ENCODE measurements at regions not wholly inside any gene's neighbourhood (a gene's known extent, or its start where the extent isn't known, plus 50 kb on each side); places are given as distances from the start of the nearest gene placed in this dataset.

DNA sequence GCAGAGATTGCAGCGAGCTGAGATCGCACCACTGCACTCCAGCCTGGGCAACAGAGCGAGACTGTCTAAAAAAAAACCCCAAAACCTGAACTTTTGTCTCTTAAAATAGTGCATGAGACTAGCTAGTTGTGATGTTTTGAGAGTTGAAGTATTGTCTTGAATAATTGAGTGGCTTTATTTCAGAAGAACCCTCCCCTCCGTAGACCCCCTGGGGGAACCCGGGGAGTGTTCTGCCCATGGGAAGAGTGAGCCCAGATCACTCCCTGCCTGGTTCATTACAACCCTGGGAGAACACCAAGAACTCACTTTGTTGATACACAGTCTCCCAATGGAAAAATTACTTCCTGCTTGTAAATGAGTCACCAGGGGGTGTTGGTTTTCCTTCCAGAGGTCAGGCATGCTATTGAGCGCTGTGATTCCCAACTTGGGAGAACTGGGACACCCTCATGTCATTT, 65.3 kb upstream of the SHISA3 start:
- no peak for DNase-seq

DNA sequence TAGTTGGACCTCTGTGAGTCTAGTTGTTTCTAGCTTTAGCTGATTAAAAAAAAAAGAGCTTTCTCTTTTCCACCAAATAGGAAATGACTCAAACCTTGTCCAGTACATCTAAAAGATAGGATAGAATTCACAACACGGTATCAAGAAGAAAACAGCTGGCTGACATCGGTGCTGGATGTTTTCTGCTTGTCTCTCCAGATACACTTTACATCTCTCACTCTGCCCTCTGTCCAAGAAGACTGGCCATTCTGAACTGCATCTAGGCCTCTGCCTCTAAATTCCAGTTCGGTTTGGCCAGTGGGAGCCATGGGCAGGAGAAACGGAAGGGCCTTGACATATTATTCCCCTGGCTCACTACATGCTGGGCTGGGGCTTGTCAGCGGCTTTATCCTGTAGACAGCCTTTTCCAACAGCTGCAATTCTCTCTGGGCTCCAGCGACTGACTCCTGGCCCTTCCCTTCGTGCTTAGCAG, 57.3 kb upstream of the SHISA3 start:
- no peak for DNase-seq

DNA sequence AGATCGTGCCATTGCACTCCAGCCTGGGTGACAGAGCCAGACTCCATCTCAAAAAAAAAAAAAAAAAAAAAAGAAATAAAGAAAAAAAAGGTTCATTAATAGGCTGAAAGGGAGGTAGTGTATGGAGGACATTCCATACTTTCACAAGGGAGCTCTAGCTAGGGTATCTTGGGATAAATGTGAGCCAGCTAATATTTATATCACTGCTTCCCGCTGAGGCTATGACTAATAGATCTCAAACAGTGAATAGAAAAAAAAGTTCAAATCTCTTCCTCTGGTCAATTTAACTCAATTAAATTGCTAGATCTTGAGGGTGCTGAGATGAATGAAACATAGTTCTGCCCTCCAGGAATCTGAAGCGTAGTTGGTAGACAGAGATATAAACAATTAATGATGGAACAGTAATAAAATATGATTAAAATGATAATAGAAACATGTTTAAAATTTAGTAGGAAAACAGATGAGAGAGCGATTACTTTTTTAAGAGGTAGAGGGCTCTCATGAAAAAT, 55.7 kb upstream of the SHISA3 start:
- no peak for DNase-seq

DNA sequence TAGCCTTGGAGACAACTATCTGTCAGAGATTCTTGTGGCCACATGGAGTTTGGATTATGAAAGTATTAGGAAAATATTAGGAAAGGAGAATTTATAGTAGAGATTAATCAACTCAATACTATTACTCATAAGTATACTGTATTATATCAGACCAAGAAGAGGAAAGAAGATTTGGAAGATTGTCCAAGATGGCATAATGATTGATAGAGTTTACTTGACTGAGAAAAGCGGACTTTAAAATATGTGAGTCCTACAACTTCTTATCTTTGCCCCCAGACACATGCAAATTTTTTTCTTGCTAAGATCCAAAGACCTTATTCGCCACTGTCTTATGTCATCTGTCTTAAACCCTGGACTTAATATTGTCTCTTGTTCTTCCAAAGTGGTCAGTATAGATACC, 54.8 kb upstream of the SHISA3 start:
- DNase-seq = no peak

DNA sequence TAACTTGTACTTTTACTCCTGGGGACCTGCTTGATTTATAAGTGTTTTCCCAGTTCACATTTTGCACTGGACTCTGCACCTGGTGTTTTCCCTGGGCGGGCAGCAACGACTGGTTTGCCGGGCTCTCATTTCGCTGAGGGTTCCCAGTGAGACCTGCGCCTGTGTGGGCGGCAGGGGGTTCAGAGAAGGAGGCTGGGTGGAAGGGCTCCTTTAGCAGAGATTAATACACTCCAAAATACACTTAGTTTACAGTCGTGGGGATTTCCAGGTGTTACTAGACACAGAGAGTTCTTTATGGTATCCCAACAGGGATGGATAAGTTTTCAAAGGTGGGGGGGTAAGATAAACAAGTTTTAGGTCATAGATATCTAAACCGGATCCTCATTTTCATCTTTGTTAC, 53.0 kb upstream of the SHISA3 start:
- DNase-seq = no peak

DNA sequence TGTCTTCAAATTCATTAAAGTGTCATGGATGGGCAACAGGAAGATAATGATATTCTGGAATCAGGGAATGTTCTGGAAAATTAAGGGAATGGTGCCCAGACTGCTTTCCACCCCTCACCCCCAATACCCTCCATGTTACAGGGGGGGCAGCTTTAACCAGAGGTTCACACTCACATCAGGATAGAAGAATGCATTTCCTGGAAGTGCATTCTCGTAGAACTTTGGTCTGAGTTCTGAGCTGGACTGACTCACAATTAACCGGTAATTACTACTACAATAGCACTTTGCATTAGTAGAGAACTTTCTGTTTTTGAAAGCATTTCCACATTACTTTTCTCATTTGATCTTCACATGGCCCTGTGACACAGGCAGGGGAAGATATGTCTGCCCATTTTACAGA, 52.5 kb upstream of the SHISA3 start:
- DNase-seq = no peak

DNA sequence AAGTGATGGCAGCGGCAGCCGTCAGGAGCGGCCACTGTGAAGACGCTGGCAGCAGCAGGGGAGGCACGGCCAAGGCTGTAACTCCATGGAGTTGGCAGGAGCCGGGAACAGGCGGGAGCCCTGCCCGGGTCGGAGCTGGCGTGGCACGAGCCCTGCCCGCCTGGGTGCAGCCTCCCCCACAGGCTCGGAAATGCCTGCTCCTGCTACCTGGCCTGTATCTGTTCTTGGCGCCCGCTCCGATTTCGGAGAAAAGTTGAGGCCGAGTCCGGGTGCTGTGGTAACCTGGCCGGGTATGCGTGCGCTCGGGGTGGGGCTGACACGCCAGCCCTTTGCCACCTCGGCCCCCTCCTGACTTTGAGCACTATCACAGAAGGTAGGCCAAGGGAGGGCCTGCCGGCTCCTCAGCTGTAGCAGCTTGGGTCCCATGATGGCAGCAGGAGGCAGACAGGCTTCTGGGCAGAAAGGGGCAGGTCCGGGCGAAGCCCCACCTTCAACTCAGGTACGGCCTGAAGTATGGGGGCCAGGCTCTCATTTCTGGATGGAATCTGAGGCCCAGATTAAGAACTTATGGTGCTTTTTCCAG, 51.2 kb upstream of the SHISA3 start:
- DNase-seq = no peak

DNA sequence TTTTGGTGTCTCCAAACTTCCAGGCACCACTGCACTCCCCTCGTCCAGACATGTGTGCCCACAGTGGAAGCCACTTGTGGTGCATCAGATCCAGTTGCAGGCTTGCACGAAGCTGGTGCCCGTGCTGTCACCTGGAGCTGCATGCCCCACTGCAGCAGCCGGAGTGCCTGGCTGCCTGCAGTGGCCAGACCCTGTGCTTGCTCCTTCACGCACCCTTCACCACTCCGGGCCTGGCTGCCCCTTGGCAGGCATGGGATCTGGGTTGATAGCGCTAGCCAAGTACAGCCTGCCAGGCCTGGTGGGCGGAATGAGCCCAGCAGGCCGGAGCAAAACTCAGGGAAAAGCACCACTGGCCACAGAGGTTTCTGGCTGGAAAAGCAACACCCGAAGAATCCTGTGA, 50.2 kb upstream of the SHISA3 start:
- no peak for DNase-seq

All from NCI-H226 (cell line).